Osteocyte (in vitro differentiated cells): ENCODE measurements at regions not wholly inside any gene's neighbourhood (a gene's known extent, or its start where the extent isn't known, plus 50 kb on each side); places are given as distances from the start of the nearest gene placed in this dataset.

Experiments used
- DNase-seq: peaks from one replicate; pipeline ENCODE4 v3.0.0; 2021; ENCODE audit warnings: mixed read lengths; ENCODE audit not compliant: unreplicated experiment; ENCODE audit errors: extremely low spot score
- H3K27ac Mint-ChIP-seq: one replicate; pipeline ENCODE4 v1.8.0; 2021; ENCODE audit warnings: mild to moderate bottlenecking, mixed read lengths; ENCODE audit not compliant: unreplicated experiment
- H3K27me3 Mint-ChIP-seq: one replicate; pipeline ENCODE4 v1.8.0; 2021; ENCODE audit warnings: mixed read lengths; ENCODE audit not compliant: unreplicated experiment
- H3K36me3 Mint-ChIP-seq: one replicate; pipeline ENCODE4 v1.8.0; 2021; ENCODE audit warnings: mixed read lengths; ENCODE audit not compliant: unreplicated experiment
- H3K4me1 Mint-ChIP-seq: one replicate; pipeline ENCODE4 v1.8.0; 2021; ENCODE audit warnings: mixed read lengths; ENCODE audit not compliant: unreplicated experiment
- H3K4me3 Mint-ChIP-seq: one replicate; pipeline ENCODE4 v1.8.0; 2021; ENCODE audit warnings: mild to moderate bottlenecking, moderate library complexity, mixed read lengths; ENCODE audit not compliant: unreplicated experiment
- H3K9me3 Mint-ChIP-seq: one replicate; pipeline ENCODE4 v1.8.0; 2021; ENCODE audit warnings: mixed read lengths; ENCODE audit not compliant: unreplicated experiment
- TF ChIP-seq, protein P1 (sequence below): fragments of 200-600 bp; sonication (generic); IDR thresholded peaks from 2 replicates; pipeline ENCODE4 v1.5.0; 2021; ENCODE audit warnings: antibody characterized with exemption, mild to moderate bottlenecking, moderate library complexity

DNA sequence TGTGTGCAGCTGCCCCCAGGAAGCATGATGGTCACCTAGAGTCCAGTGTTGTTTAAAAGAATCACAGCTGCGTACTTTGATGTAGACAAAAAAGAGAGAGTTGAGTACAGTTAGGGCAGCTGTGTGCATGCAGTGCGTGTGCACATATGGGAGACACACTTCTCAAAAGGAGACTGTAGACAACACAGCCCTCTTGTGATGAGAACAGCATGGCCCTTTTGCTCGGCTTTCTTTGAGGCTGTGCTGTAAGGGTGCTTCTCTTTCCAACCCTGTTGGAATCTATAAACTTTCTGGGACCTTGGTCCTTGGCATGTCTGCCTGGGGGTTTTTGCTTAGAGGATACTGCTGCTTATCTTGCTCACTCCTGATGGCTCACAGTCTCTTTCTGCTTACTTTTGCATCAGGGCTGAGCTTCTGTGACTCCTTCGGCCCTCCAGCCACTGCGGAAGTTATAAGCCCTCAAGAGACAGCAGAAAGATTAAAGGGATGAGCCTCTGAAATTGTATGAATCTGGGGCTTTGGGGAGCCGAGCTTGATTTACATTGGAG lies 102.9 kb downstream of the DYRK2 start:
- Mint-ChIP-seq H3K9me3 (no peaks in the 10 kb centered on the region), H3K36me3 (no peaks in the 10 kb centered on the region), H3K4me1 (peaks cover 13% of the 10 kb centered on the region), H3K4me3 (no peak overlapping the region), H3K27ac (no peak overlapping the region), H3K27me3 (no peaks in the 10 kb centered on the region)
- TF ChIP-seq, protein P1, sequence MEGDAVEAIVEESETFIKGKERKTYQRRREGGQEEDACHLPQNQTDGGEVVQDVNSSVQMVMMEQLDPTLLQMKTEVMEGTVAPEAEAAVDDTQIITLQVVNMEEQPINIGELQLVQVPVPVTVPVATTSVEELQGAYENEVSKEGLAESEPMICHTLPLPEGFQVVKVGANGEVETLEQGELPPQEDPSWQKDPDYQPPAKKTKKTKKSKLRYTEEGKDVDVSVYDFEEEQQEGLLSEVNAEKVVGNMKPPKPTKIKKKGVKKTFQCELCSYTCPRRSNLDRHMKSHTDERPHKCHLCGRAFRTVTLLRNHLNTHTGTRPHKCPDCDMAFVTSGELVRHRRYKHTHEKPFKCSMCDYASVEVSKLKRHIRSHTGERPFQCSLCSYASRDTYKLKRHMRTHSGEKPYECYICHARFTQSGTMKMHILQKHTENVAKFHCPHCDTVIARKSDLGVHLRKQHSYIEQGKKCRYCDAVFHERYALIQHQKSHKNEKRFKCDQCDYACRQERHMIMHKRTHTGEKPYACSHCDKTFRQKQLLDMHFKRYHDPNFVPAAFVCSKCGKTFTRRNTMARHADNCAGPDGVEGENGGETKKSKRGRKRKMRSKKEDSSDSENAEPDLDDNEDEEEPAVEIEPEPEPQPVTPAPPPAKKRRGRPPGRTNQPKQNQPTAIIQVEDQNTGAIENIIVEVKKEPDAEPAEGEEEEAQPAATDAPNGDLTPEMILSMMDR = no peak
- no peak for DNase-seq

DNA sequence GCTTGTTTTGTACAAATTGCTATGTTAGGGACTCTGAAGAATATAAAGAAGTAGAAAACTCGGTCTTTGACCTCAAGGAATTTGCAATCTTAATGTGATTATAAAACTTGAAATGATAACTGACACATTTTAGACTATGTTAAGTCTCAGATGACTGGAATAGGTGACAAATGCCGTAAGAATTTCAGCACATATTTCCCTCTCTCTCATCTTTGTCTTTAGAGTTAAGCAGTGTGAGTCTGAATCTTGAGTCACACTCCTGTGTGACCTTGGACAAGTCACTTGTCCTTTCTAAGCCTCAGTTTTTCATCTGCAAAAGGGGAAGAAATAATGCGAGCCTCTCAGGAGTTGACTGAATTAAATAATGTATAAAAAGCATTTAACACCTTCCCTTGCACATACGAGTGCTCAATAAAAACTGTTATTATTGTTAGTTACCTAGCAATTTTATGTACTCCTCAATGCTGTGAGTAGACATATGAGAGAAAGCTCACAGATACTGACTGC lies 103.7 kb downstream of the DYRK2 start:
- DNase-seq = no peak
- Mint-ChIP-seq H3K27me3 (no peaks in the 10 kb centered on the region), H3K9me3 (no peaks in the 10 kb centered on the region), H3K27ac (no peak overlapping the region), H3K36me3 (no peaks in the 10 kb centered on the region), H3K4me1 (peaks cover 13% of the 10 kb centered on the region), H3K4me3 (no peak overlapping the region)
- TF ChIP-seq, protein P1 = no peak

DNA sequence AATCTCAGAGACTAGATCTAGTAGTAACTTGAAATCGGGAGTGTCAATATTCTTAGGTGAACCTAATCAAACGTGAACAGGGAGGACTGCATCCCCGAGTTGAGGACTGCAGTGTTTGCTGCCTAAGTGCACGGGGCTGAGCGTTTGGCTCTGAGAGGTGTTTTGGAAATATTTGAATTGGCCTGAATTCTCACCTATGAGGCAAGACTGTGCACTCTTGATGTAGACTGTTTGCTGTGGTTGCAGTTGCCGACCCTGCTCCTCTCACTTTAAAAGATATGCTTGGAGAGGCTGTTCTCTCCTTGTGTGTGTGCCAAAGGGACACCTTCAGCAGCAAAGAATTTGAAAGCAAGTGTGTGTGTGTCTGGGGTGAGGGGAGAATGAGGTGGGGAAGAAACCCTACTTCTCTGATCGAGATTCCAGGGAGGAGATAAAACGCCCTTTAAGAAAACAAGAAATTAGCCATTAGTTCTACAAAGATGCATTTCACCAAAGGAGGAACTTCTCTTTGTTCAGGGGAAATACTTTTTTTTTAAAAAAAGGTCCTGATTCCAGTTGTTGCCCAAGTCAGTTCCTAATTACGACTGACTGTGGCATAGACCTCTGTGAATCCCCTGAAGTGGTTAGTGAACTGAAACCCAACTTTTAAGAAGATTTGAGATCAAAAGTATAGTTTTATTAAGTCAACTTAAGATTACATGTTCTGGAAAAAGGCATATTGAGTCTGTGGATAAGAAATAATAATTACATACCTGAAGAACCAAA lies 106.6 kb downstream of the DYRK2 start:
- Mint-ChIP-seq H3K36me3 (no peaks in the 10 kb centered on the region), H3K27ac (no peak overlapping the region)
- no peak for DNase-seq

DNA sequence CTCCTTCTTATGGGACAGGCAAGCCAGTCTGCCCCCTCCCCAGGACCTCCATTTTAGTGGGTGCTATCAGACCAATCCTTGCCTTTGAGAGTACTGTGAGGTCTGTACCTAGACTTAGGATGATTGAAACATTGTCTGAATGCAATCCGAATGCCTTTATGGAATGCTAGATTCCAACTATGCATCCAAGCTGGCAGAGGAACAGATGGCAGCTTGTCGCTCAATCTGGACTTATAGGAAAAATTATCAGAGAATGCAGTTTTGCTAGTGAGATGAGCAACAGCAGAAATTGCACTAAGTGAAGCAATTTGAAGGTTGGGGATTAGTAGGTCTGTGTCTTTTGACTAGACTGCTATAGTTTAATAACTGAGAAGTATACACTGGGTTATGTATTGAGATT lies 109.1 kb downstream of the DYRK2 start:
- Mint-ChIP-seq H3K36me3 (no peaks in the 10 kb centered on the region), H3K4me1 (no peaks in the 10 kb centered on the region), H3K27me3 (no peaks in the 10 kb centered on the region), H3K9me3 (no peaks in the 10 kb centered on the region), H3K4me3 (no peak overlapping the region), H3K27ac (no peak overlapping the region)
- TF ChIP-seq, protein P1 = no peak
- DNase-seq = no peak

More for the DNA sequence above, 106.6 kb downstream of the DYRK2 start:
- TF ChIP-seq, protein P1 = no peak
- Mint-ChIP-seq H3K4me1 (peaks cover 4% of the 10 kb centered on the region), H3K9me3 (no peaks in the 10 kb centered on the region), H3K27me3 (no peaks in the 10 kb centered on the region), H3K4me3 (no peak overlapping the region)

DNA sequence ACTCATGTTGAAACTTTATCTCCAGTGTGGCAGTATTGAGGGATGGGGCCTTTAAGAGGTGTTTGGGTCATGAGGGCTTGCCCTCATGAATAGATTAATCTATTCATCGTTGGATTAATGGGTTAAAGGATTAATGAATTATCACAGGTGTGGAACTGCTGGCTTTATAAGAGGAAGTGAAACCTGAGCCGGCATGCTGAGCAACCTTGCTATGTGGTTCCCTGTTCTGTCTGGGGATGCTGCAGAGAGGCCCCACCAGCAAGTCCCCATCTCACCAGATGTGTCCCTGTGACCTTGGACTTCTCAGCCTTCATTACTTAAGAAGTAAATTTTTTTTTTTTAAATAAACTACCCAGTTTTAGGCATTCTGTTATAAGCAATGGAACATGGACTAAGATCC lies 109.6 kb downstream of the DYRK2 start:
- Mint-ChIP-seq H3K4me1 (no peaks in the 10 kb centered on the region), H3K27ac (no peak overlapping the region)

More for the DNA sequence above, 109.6 kb downstream of the DYRK2 start:
- H3K9me3 Mint-ChIP-seq = no peaks in the 10 kb centered on the region
- H3K27me3 Mint-ChIP-seq = no peaks in the 10 kb centered on the region
- H3K36me3 Mint-ChIP-seq = no peaks in the 10 kb centered on the region
- TF ChIP-seq, protein P1 = no peak
- DNase-seq = no peak
- no peak overlapping the region for H3K4me3 Mint-ChIP-seq
